ENCODE measurements at regions not wholly inside any gene's neighbourhood (a gene's known extent, or its start where the extent isn't known, plus 50 kb on each side); places are given as distances from the start of the nearest gene placed in this dataset.
A peak's percentile ranks its signal among the peaks of the same experiment; 100 is the strongest.
"Not testable (repeated sequence)": the region's sequence is repeated elsewhere in the genome, so short reads cannot be mapped to it uniquely, and the experiment has no call there.

DNA sequence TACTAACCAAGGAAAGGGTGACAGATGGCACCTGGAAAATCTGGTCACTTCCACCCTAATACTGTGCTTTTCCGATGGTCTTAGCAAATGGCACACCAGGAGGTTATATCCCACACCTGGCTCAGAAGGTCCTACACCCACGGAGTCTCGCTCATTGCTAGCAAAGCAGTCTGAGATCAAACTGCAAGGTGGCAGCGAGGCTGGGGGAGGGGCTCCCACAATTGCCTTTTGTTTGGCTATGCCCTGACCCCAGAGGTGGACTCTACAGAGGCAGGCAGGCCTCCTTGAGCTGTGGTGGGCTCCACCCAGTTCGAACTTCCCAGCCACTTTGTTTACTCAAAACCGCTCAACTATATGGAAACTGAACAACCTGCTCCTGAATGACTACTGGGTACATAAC is 50.3 kb upstream of the UGT2B15 start:
- intact Hi-C loops (cut with DNase I, micrococcal nuclease); H3K36me3 ChIP-seq (ENCODE audit: low read depth); H3K4me3 ChIP-seq; H3K4me1 ChIP-seq (ENCODE audit: low read depth); H3K9me3 ChIP-seq; ATAC-seq; DNase-seq: not testable (repeated sequence)

- intact Hi-C loops (cut with DNase I, micrococcal nuclease) = no loop called here
- H3K36me3 ChIP-seq (ENCODE audit: low read depth) = no peaks in the 10 kb centered on the region
- TF ChIP-seq, protein P1, sequence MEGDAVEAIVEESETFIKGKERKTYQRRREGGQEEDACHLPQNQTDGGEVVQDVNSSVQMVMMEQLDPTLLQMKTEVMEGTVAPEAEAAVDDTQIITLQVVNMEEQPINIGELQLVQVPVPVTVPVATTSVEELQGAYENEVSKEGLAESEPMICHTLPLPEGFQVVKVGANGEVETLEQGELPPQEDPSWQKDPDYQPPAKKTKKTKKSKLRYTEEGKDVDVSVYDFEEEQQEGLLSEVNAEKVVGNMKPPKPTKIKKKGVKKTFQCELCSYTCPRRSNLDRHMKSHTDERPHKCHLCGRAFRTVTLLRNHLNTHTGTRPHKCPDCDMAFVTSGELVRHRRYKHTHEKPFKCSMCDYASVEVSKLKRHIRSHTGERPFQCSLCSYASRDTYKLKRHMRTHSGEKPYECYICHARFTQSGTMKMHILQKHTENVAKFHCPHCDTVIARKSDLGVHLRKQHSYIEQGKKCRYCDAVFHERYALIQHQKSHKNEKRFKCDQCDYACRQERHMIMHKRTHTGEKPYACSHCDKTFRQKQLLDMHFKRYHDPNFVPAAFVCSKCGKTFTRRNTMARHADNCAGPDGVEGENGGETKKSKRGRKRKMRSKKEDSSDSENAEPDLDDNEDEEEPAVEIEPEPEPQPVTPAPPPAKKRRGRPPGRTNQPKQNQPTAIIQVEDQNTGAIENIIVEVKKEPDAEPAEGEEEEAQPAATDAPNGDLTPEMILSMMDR (IDR thresholded peaks at IDR 0.05) = no peak
- ATAC-seq (peak; percentile 99), DNase-seq (peak; percentile 61 to 69 (median 69))
- H3K4me3 ChIP-seq = no peak overlapping the region
- H3K9me3 ChIP-seq = no peaks in the 10 kb centered on the region
- peaks cover 3% of the 10 kb centered on the region for H3K4me1 ChIP-seq (ENCODE audit: low read depth)
These were observed 54.0 kb upstream of the UGT2B15 start for GRCh38 chr4:68724426-68724825.

- Histone ChIP-seq H3K9me3 (no peaks in the 10 kb centered on the region), H3K4me3 (no peak overlapping the region), H3K4me1 (ENCODE audit: low read depth) (peaks cover 3% of the 10 kb centered on the region), H3K36me3 (ENCODE audit: low read depth) (no peaks in the 10 kb centered on the region)
- intact Hi-C loops (cut with DNase I, micrococcal nuclease) = no loop called here
- DNase-seq (peak in 1 of 3 donors; percentile 25), ATAC-seq (peak; percentile 9)
- TF ChIP-seq, protein P1 (IDR thresholded peaks at IDR 0.05) = no peak
These were observed 54.5 kb upstream of the UGT2B15 start for GRCh38 chr4:68724922-68725321.

GRCh38 chr4:68732653-68733466 is 62.4 kb upstream of the UGT2B15 start:
- intact Hi-C loops (cut with DNase I, micrococcal nuclease) = no loop called here
- ATAC-seq (peak; percentile 94), DNase-seq (peak in 1 of 3 donors; percentile 56)
- Histone ChIP-seq H3K36me3 (ENCODE audit: low read depth) (no peaks in the 10 kb centered on the region), H3K4me1 (ENCODE audit: low read depth) (peaks cover 9% of the 10 kb centered on the region), H3K9me3 (no peaks in the 10 kb centered on the region), H3K4me3 (no peak overlapping the region)
- TF ChIP-seq, protein P1 (IDR thresholded peaks at IDR 0.05) = no peak

GRCh38 chr4:68734095-68734494 is 63.6 kb upstream of the UGT2B15 start:
- Histone ChIP-seq H3K4me1 (ENCODE audit: low read depth) (peaks cover 9% of the 10 kb centered on the region), H3K36me3 (ENCODE audit: low read depth) (no peaks in the 10 kb centered on the region), H3K4me3 (no peak overlapping the region), H3K9me3 (no peaks in the 10 kb centered on the region)
- ATAC-seq = no peak
- TF ChIP-seq, protein P1 (IDR thresholded peaks at IDR 0.05) = no peak
- DNase-seq = no peak
- intact Hi-C loops (cut with DNase I, micrococcal nuclease) = no loop called here

DNA sequence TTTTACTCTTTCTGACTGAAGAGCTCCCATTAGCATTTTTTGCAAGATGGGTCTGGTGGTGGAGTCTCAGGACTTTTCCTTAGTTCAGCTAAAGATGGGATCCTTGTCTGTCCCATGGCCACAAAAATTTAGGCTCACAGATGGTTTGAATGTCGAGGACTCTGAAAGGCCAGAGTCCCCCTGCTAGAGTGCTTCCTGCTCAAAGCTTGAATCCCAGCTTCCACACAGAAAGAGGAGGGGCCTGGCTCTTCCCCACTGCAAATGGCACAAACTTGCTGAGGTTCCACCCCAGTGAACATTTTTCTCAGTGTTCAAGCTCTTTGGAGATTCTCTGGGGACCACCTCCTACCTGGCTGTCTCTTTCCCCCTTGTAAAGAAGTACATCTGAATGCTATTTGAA is 64.7 kb upstream of the UGT2B15 start:
- Histone ChIP-seq H3K4me3 (no peak overlapping the region), H3K4me1 (ENCODE audit: low read depth) (peaks cover 9% of the 10 kb centered on the region), H3K9me3 (no peaks in the 10 kb centered on the region), H3K36me3 (ENCODE audit: low read depth) (no peaks in the 10 kb centered on the region)
- TF ChIP-seq, protein P1 (IDR thresholded peaks at IDR 0.05) = no peak
- no peak for DNase-seq
- no peak for ATAC-seq
- intact Hi-C loops (cut with DNase I, micrococcal nuclease) = no loop called here

All from mucosa of descending colon (tissue), 3 donors.